NCI-H524 (cell line): ENCODE measurements at regions not wholly inside any gene's neighbourhood (a gene's known extent, or its start where the extent isn't known, plus 50 kb on each side); places are given as distances from the start of the nearest gene placed in this dataset.

Source experiments
- DNase-seq, 2 experiments: peaks; one replicate each; lab custom pipeline; 2025; lab: John Stamatoyannopoulos, UW

DNA sequence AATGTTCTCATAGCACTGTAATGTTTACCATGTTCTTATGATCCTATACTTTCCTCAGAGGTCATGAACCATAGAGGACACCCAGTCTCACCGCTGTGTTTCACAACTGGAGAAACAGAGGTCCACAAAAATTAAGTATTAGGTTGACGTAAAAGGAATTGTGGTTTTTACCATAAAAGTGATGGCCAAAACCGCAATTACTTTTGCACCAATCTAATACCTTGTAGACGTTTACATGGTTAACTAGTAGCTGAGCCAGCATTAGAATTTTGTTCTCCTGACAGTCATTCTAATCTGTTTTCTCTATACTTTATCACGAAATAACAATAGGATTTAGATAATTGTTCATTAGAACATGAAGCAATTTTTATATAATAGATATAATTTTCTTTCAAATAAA is 763.4 kb upstream of the ARGLU1 start:
- DNase-seq: no peak

DNA sequence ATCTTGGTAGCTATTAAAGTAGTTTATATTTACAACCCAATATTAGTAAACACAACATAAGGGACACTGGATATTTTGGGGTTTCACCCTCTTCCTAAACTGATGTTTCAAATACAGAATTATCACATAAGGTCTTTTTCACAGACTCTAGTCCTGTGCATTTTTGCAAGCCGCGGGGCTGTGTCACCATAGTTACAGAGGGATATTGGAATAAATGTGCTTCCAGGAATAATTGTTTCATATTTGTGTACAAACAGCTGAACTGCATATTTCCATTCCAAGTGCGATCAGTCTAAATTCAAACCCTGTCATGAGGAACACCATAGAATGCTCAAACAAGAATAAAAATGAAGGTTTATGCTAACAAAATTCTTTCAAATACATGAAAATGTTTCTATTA is 762.5 kb upstream of the ARGLU1 start:
- DNase-seq: no peak

DNA sequence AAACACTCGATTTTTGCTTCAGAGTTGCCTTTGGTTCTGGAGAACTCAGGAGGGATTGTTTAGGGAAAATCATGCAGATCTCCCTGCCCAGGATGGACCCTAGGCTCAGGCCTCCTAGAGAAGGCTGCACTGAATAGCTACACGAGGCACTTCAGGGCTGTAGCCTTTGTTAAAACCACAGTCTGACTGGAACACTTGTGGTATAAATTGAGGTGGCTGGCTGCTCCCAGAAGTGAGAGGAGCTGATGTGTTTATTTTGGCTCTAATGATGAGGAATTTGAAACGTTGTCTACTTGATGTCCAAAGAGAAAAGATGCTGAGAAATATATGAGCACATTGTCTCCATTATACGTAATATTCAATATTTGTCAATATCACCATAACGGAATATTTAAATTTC is 762.1 kb upstream of the ARGLU1 start:
- DNase-seq: no peak

DNA sequence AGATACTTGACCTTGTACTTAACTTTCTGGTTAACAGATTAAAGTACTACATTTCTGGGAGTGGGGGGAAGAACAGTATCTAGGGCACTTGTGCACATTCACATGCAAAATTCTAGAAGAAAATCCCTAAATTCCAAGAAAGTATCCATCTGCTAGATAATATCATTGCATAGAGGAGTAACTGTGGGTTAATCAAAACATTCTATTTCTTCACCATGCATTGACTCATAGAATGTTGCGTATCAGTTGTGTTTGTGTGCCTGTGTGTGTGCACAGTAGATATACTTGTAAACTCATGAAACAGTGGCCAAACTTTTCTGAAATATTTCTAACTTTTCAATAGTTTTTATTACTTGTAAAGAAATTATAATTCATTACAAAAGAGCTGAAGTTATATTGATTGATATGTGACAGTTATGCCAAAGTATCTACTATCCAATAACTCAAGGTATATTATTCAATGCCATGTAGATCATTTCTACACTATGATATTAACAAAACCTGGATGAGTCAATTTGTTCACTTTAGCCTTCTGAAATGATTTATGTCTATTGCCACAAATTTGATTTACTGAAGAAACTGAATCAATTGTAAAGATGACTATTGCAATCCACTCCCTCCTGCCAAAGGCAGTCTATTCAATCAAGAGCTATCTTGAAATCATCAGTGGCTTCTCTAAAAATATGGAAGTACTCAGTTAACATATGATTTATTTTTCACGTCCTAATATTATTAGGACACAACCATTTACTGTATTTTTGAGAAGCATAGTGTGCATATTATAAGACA is 756.7 kb upstream of the ARGLU1 start:
- DNase-seq: no peak

DNA sequence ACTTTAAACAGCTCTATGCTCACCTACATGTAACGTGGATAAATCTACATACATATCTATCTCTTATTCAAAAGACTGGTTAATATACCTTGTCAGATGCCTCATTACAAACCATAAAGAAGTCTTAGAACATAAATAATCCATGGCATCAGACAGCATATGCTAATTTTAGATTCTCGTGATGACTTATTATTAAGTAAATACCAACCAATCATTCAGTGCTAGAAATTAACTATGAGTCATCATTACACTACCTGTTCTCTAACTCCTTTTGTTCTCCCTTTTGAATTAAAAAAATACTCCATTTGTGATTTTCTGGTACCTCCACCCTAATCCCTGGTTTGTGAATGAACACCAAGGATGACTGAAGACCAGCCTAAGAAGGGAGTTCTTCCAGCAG is 754.3 kb upstream of the ARGLU1 start:
- no peak for DNase-seq

DNA sequence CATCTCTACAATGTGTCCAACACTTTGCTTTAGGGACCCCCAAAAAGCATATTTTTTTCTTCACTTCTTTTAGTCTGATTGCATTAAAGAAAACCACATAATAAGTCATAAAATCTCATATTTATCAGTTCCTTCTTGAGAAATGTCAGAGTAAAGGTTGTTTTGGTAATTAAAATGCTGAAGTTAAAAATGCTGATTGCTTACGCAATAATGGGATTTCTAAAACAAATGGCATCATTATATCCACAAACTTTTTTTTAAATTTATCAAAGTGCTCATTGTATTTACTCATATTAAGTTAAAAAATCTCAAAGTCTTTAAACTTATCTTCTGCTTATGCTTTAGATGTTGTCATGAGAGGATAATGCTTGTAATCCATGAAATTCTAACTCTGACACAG is 737.2 kb upstream of the ARGLU1 start:
- no peak for DNase-seq

DNA sequence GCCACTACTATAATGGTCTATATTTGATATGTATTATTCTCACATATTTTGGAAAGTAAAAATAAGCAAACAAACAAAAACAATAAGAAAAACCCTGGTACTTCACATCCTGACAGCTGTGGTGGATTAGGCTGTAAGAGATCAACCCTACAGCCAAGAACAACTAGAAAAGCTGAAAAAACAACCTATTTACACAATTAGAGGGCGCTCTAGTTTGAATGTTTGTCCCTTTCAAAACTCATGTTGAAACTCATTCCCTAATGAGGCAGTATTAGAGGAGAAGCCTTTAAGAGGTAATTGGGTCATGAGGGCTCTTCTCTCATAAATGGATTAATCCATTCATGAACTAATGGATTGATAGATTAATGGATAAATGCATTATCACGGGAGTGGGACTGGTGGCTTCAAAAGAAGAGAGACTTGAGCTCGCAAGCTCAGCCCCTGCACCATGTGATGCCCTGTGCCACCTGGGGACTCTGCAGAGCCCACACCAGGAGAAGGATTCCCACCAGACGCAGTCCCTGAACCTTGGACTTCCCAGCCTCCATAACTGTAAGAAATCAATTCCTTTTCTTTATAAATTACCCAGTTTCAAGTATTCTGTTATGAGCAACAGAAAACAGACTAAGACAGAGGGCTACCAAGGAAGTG is 733.9 kb upstream of the ARGLU1 start:
- DNase-seq: peak in 1 of 2 experiments; percentile 16

DNA sequence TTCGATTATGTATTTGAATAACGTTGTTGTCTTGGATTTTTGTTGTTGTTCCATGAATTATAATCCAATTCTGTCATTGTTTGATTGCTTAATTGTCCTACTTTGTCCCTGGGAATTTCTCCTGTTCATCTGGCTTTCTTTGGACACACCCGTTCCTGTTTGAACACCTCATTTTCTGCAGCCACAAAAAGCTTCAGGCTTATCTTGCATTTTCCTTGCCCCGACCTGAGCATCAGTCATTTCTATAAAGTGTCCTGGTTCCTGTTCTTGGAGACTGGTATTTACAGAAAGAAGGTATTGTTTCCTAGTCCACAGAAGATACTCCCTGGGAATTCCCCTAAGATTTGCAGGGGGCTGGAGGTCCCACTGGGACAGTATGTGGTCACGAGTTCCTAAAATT is 731.8 kb upstream of the ARGLU1 start:
- DNase-seq: no peak

DNA sequence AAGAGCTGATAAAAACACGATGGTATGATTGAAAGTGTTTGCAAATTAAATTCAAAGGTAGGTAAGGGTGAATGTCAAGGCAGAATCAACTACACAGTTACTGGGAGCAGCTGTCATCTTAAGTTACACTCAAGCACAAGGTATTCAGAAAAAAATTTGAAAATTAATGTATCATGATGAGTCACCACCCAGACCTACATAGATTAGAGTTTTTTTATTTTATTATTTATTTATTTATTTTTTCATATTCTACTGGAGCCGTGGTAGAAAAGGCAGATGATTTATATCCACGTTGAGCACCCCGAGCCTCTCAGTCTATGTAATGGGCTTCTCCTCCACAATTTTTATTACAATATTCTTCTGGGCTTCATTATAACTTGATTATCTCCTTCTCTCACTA is 728.9 kb upstream of the ARGLU1 start:
- no peak for DNase-seq

DNA sequence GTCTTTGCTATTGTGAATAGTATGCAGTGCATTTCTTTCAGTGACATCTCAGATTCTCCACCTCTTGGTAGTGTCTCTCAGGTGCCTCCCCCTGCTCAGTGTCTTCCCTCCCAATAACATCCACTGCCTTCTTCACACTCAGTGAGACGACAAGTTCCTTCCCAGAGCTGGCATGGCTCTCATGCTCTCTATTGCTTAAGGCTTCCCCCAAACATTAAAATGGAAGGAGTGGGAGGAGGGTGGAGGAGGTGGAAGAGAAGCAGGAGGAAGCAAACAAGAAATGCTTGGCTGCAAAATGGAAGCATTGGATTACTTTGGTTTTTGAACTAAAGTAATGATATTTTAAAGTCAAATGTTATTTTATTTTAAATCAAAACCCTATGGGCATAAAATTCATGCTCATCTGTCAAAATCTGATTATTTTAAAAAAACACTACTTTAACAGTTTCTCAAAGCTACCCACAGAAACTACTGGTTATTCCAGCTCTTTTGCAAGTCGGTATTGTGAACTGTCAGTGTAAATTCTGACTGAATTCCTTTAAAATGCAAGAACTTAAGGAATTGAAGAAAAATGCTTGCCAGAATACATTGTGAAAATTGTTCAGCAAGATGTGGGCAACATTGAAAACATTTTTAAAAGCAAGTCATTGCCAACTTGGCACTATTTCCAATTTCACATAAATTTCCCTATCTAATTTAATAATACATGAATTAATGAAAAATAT is 727.6 kb upstream of the ARGLU1 start:
- DNase-seq: no peak

DNA sequence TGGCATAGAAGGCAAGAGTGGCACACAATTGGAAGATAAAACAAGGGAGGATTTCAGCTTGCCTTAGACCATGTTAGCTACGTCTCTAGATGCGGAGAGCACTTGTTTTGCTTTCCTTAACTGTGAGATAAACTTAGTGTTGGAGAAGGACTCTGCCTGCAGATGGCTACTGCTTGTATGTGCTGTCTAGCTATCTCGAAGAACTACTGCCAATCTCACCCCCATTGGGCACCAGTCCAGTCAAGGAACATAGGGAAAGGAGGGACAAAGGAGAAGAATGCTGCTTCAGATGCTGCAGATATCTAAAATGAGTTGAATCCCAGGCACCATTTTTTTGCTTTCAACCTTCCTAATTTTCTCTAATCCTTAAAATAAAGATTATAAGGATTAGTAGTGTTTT is 726.0 kb upstream of the ARGLU1 start:
- DNase-seq: no peak

DNA sequence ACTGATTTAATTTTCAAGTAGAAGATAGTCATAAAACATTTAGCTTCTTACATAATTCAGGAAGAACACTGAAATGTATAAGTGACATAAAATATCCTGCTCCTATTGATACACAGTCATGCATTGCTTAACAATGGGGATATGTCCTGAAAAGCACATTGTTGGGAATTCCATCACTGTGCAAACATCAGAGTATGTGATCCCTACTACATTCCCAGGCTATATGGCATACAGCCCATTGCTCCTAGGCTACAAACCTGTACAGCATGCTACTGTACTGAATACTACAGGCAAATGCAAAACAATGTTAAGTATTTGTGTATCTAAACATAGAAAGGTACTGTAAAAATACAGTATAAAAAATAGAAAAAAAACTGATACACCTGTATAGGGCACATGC is 723.9 kb upstream of the ARGLU1 start:
- DNase-seq: no peak

DNA sequence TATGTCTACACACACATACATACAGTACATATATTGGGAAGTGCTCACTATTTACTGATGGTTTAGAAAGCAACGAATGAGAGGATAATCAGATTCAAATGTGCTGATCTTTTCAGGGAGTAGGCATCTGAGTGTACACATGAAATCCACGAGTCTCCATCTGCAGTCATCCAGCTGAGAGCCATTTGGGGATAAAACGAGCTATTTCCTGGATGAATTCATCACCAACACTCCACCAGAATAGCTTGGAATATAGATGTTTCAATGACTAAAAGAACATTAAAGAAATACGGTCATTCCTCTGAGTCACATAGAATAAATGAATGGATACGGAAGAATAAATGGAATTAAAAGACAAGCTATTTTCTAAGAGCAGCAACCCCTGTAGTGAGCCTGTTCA is 721.6 kb upstream of the ARGLU1 start:
- no peak for DNase-seq

DNA sequence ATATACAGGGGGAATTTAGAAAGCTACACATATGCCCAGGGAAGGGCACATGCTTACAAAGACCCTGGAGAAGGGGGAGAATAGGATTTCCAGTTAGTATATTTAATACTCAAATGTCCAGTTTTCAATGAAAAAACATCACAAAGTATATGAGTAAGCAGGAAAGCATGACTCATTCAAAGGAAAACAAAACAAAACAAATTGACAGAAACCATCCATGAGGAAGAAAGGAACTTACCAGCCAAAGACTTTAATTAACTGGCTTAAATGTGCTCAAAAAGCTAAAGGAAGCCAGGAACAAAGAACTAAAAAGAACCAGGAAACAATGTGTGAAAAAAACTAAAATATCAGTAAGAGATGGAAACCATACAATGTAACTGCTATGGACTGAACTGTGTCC is 716.2 kb upstream of the ARGLU1 start:
- DNase-seq: no peak

DNA sequence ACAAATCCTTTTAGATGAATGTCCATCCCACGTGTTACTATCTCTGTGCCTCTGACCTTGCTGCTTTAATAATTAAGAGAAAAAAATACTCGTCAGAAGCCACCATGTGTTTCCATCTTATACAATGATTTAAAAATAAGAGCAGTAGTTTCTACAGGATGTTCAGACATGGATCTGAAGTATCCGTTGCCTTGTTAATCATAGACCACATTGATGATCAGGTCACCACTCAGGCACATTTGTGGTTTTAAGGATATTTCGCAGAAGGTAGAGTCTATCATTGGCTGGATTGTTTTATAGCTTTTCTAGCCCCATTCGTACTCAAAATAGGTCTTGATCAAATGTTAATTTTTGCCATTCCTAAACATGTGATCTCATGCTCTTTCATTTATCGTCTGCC is 710.0 kb upstream of the ARGLU1 start:
- no peak for DNase-seq

DNA sequence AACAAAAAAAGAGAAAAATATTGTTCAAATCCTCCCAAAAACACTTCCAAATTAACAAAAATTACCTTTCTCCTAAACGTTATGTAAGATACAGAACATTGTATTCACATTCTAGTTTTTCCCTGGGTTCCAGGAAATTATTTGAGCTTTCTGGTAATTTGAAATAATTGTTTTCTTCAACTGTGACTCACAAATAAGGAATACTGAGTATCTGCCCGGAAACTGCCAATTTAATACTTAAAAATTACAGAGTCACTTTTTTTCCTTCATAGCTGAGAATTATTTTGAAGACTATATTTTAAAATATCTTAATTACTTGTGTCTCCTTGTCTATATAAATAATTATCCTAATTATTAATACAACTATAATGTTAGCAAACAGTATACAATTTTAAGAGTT is 709.0 kb upstream of the ARGLU1 start:
- DNase-seq: no peak

DNA sequence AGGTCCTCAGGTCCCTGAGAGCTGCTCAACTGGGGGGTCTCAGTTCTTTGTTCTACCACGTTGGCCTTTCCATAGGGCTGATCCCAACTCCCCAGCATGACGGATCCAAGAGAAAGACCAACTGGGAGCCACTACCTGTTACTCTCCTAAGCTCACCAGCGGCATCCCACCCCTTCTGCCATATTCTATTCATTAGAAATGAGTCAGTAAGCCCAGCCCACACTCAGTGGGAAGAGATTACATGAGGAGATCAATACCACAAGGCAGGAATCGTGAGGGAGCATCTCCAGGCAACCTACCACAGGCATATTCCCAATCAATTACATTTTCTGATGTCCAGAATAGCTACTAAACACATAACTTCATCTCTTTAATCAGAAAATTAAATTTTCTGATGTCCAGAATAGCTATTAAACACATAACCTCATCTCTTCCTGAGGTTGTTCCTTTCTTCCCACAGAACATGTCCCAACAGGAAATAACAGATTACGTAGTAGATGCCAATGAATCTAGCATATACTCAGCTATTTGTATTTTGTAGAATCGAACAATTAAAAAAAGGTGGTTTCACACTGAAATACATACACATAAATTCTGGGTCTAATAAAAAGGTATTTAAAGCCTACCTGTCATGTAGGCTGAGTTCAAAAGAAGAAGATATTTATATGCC is 708.1 kb upstream of the ARGLU1 start:
- no peak for DNase-seq

DNA sequence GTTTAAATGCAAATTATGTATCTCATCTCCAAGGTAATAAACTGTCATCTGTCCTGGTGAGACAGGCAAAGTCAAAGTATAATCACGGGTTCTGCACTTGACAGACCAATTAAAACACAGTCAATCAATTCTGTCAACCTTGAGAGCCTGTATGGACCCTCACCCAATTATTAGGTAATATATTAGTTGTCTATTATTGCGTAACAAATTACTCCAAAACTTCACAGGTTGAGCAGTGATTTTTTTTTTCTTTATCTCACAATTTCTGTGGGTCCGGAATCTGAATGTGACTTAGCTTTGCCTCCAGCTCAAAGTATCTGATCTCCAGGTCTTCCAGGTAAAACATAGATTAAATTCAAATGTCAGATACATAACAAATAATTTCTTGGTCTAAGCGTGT is 707.4 kb upstream of the ARGLU1 start:
- DNase-seq: no peak

DNA sequence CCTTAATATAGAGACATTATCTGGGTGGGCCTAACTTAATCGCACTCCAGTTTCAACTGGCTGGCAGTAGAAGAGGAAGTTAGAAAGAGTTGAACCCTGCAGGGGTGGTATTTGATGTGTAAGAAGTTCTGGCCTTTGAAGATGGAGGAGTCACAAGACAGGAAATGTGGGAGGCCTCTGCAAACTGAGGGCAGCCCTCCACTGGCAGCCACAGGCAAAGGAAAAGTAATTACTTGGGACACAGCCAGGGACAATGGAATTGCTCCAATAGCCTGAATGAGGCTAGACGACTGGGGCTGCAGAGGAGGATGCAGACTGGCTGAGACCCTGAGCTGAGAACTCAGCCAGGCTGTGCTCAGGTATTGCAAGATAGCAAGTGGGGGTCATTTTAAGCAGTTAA is 703.3 kb upstream of the ARGLU1 start:
- no peak for DNase-seq

DNA sequence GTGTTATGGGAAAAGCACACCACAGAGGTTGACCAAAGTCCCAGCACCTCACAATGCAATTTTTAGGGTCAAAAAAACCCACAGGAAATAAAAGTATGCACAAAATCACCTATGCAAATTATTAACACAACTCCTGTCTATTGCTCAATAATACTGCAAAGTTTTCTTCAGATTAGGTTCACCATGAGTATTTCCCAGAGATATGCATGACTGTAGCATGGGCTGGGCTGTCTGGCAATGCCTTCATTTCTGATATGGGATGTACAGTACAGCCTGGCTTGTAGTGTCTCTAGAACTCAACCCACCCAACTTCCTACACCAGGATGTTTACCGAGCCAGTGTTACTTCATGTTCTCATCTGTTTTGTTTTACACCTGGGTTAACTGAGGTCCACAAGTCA is 698.7 kb upstream of the ARGLU1 start:
- no peak for DNase-seq

DNA sequence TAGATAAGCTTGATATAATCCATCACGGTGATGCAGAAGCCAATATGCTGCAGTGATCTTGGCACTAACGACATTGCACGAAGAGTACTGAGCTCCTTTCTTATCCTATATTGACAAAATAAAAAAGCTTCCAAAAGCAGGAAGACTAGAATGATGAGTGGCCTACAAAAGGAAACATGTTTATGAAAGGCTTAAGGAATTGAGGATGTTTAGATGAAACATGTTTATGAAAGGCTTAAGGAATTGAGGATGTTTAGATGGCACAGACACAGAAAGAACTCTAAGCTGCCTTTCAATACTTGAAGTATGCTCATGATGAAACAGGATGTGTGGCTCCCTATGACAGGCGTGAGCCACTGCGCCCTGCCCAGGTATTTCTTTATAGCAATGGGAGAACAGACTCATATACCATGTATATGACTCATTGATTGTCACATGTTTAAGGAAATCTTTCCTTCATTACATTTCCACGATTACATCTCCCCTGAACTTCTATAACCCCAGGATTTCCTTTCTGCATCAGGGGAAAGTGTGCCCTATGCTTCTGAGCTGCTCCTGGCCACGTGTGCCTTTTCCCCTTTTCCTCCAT is 690.8 kb upstream of the ARGLU1 start:
- DNase-seq: no peak

DNA sequence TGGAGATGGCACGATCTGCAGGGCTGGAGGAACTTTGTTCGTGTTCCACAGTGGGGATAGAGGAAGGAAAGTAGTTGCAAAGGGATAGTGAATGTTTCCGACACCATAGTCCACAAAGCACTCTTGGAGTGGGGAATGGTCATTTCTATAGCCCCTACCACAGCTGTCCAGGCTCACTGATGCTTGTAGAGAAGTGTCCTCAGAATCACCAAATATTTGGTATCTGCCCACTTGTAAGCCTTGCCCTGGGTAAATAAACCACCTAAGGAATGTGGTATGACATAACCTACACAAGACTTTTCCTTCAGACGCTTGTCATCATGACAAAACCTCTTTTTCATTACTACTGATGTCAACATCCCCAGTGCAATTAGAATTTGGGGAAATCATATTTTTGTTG is 686.5 kb upstream of the ARGLU1 start:
- DNase-seq: no peak
